GM12878 (cell line): ENCODE measurements at regions not wholly inside any gene's neighbourhood (a gene's known extent, or its start where the extent isn't known, plus 50 kb on each side); places are given as distances from the start of the nearest gene placed in this dataset.

Source experiments
- ATAC-seq: fragments of 200-7000 bp; cut with Tn5 transposase; 3 replicates; pipeline ENCODE4 v1.9.1; 2020; ENCODE audit warnings: mild to moderate bottlenecking, moderate library complexity
- BruUV-seq: library from RNA; stranded (reverse); fragments of 400-500 nt; replicated peaks from 2 replicates; lab custom pipeline; 2021; lab: Mats Ljungman, UMichigan
- CTCF ChIA-PET: fragments of 300-600 bp; sonication (Branson Sonifier 250); formaldehyde crosslinking; extraction: SDS; loops from one replicate; lab custom pipeline; 2021; ENCODE audit warnings: inconsistent platforms; lab: Yijun Ruan, JAX
- POLR2A ChIA-PET: fragments of 350-600 bp; formaldehyde crosslinking; extraction: SDS; loops from one replicate; lab custom pipeline; 2021; ENCODE audit warnings: inconsistent platforms; lab: Charles Lee
- RAD21 ChIA-PET: fragments of 300-600 bp; sonication (Branson Sonifier 250); formaldehyde crosslinking; loops from one replicate; lab custom pipeline; 2023; ENCODE audit warnings: antibody characterized with exemption; ENCODE audit not compliant: unreplicated experiment; lab: Charles Lee
- SMC1A ChIA-PET: fragments of 300-600 bp; sonication (Branson Sonifier 250); formaldehyde crosslinking; loops from one replicate; lab custom pipeline; 2023; ENCODE audit not compliant: unreplicated experiment, uncharacterized antibody; lab: Charles Lee
- DNase-seq: peaks from one replicate; pipeline ENCODE4 v3.0.0-alpha.2; 2011; ENCODE audit warnings: low read depth, low spot score
- FAIRE-seq: peaks from 3 replicates; lab custom pipeline; 2011; peaks lifted over from hg19 to GRCh38; lab: Jason Lieb, UNC
- H2AFZ ChIP-seq: 2 replicates; pipeline ENCODE4 v1.6.0; 2011; ENCODE audit warnings: low read depth, low read length, control low read depth; ENCODE audit not compliant: control insufficient read depth
- H3K27ac ChIP-seq: 2 replicates; pipeline ENCODE4 v1.5.1; 2011; ENCODE audit warnings: control low read depth; ENCODE audit not compliant: control insufficient read depth, insufficient read depth
- H3K27me3 ChIP-seq, 2 experiments: replicated peaks in 1 of 2; 2 replicates each; pipeline versions ENCODE4 v1.6.0 to v1.6.1; 2011; ENCODE audit warnings: low read length in 1 of 2; ENCODE audit not compliant: control insufficient read depth in 2 of 2, insufficient read depth in 2 of 2
- H3K36me3 ChIP-seq, 2 experiments: 2 replicates each; pipeline ENCODE4 v1.5.1; 2011; ENCODE audit warnings: low read length in 1 of 2; ENCODE audit not compliant: control insufficient read depth in 2 of 2, insufficient read depth in 2 of 2
- H3K4me1 ChIP-seq: 2 replicates; pipeline ENCODE4 v1.6.1; 2011; ENCODE audit warnings: mild to moderate bottlenecking, low read length, moderate library complexity, mixed read lengths; ENCODE audit not compliant: control insufficient read depth, insufficient read depth
- H3K4me2 ChIP-seq: 2 replicates; pipeline ENCODE4 v1.6.0; 2011; ENCODE audit warnings: control low read depth; ENCODE audit not compliant: control insufficient read depth, insufficient read depth
- H3K4me3 ChIP-seq: fragments of 200-600 bp; sonication (generic); 2 replicates; pipeline ENCODE4 v1.5.1; 2016
- H3K79me2 ChIP-seq: 2 replicates; pipeline ENCODE4 v1.6.0; 2011; ENCODE audit warnings: low read length; ENCODE audit not compliant: control insufficient read depth, insufficient read depth
- H3K9ac ChIP-seq: 2 replicates; pipeline ENCODE4 v1.8.0; 2011; ENCODE audit warnings: low read length, control low read depth, mixed read lengths; ENCODE audit not compliant: control insufficient read depth, insufficient read depth
- H3K9me3 ChIP-seq: replicated peaks from 3 replicates; pipeline ENCODE4 v1.5.1; 2011; ENCODE audit warnings: mild to moderate bottlenecking, low read length; ENCODE audit not compliant: control insufficient read depth, insufficient read depth
- H4K20me1 ChIP-seq: 2 replicates; pipeline ENCODE4 v1.6.0; 2011; ENCODE audit not compliant: control insufficient read depth, insufficient read depth
- ESRRA ChIP-seq: IDR thresholded peaks from 2 replicates; pipeline ENCODE4 v1.6.1; 2012; ENCODE audit warnings: mild to moderate bottlenecking, low read length, improper control_type of control experiment
- EZH2 ChIP-seq: IDR thresholded peaks from 2 replicates; pipeline ENCODE4 v1.6.1; 2012; ENCODE audit warnings: low read depth, mild to moderate bottlenecking, control low read depth, inconsistent platforms, low read length, borderline replicate concordance; ENCODE audit not compliant: control insufficient read depth
- RAD21 ChIP-seq: IDR thresholded peaks from 2 replicates; pipeline ENCODE4 v1.6.1; 2011; ENCODE audit warnings: mild to moderate bottlenecking, low read depth, low read length, moderate library complexity; ENCODE audit not compliant: insufficient read depth
- SIN3A ChIP-seq: IDR thresholded peaks from 2 replicates; pipeline ENCODE4 v1.6.1; 2012; ENCODE audit warnings: low read depth, low read length, improper control_type of control experiment
- SMAD1 ChIP-seq: fragments of 450-650 bp; IDR thresholded peaks from 2 replicates; pipeline ENCODE4 v1.6.1; 2018; ENCODE audit warnings: mild to moderate bottlenecking, low read depth; ENCODE audit not compliant: partially characterized antibody
- TCF3 ChIP-seq: IDR thresholded peaks from 2 replicates; pipeline ENCODE4 v1.6.1; 2012; ENCODE audit warnings: low read depth, mild to moderate bottlenecking, low read length, borderline replicate concordance; ENCODE audit not compliant: insufficient read depth
- ZNF384 ChIP-seq: IDR thresholded peaks from 2 replicates; pipeline ENCODE4 v1.6.1; 2012; ENCODE audit warnings: low read depth, mild to moderate bottlenecking, low read length, improper control_type of control experiment, borderline replicate concordance
- WGBS: methylation state at CpG from one replicate; pipeline ENCODE4 v1.1.6; 2016; ENCODE audit warnings: low lambda C conversion rate; ENCODE audit not compliant: insufficient replicate concordance, insufficient coverage; ENCODE audit errors: missing lambda C conversion rate; 5-methylcytosine and 5-hydroxymethylcytosine counted together
- in situ Hi-C: fragments of 300-500 bp; cut with MboI; formaldehyde crosslinking; loops from 9 replicates; pipeline ENCODE4 v1.14.3; 2018; ENCODE audit warnings: mixed read lengths
- intact Hi-C: fragments of 100-400 bp; cut with micrococcal nuclease; formaldehyde crosslinking; loops from one replicate; pipeline ENCODE4 v1.14.2; 2022; ENCODE audit not compliant: unreplicated experiment
- TF ChIP-seq, protein P1 (sequence below): IDR thresholded peaks from 2 replicates; pipeline ENCODE4 v1.6.1; 2011; ENCODE audit warnings: low read depth, low read length, improper control_type of control experiment, borderline replicate concordance

- no peak for TF ChIP-seq SMAD1
- TF ChIP-seq, all 136 proteins: peak for 0
These were observed 645.1 kb downstream of the TBC1D22A start (continued) for GRCh38 chr22:47407461-47408025.

DNA sequence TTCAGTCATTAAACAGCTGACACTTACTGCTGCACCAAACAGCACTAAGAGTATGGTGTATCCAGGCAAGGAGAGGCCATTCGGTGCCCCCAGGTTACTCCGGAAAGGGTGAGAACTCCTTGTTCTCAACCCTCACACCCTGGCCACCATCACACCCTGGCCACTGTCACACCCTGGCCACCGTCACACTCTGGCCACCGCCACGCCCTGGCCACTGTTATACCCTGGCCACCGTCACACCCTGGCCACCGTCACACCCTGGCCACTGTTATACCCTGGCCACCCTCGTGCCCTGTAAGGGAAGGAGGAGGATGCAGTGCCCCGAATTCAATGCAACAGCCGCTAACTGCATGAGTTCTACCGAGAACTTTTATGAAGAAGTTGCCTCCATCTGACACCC lies 644.4 kb downstream of the TBC1D22A start:
- no peaks in the 10 kb centered on the region for H3K36me3 ChIP-seq
- no peaks in the 10 kb centered on the region for H3K9me3 ChIP-seq
- TF ChIP-seq ESRRA (no peak), SIN3A (no peak), RAD21 (no peak), EZH2 (no peak), TCF3 (no peak), ZNF384 (no peak)
- TF ChIP-seq, protein P1, sequence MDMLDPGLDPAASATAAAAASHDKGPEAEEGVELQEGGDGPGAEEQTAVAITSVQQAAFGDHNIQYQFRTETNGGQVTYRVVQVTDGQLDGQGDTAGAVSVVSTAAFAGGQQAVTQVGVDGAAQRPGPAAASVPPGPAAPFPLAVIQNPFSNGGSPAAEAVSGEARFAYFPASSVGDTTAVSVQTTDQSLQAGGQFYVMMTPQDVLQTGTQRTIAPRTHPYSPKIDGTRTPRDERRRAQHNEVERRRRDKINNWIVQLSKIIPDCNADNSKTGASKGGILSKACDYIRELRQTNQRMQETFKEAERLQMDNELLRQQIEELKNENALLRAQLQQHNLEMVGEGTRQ = no peak
- H3K4me1 ChIP-seq = no peaks in the 10 kb centered on the region
- CTCF ChIA-PET = no interaction called here
- intact Hi-C loops (loop anchor here (10.0 kb wide), 1 partner anchor 1088 kb away; no protein-coding TSS in a partner anchor), in situ Hi-C loops (no loop called here)
- H3K27me3 ChIP-seq = no peaks in the 10 kb centered on the region
- no peaks in the 10 kb centered on the region for H3K79me2 ChIP-seq
- POLR2A ChIA-PET = no interaction called here
- WGBS = 20% methylated on average over 11 of the region's 11 CpGs
- no peak overlapping the region for H3K4me3 ChIP-seq
- H3K27ac ChIP-seq = no peak overlapping the region
- no peaks in the 10 kb centered on the region for H4K20me1 ChIP-seq
- SMC1A ChIA-PET = no interaction called here
- ATAC-seq (no peak), DNase-seq (no peak), FAIRE-seq (no peak)
- no peak overlapping the region for H2AFZ ChIP-seq
- no peak overlapping the region for H3K9ac ChIP-seq
- no peak overlapping the region for H3K4me2 ChIP-seq
- BruUV-seq = no TSS peak
- RAD21 ChIA-PET = no interaction called here
